Body of pancreas (tissue), 4 donors: ENCODE measurements at regions not wholly inside any gene's neighbourhood (a gene's known extent, or its start where the extent isn't known, plus 50 kb on each side); places are given as distances from the start of the nearest gene placed in this dataset.

Experiments used
- POLR2A ChIP-seq, 3 donors: fragments of 450-650 bp; IDR thresholded peaks; one replicate each; pipeline ENCODE4 v1.6.1; 2016; ENCODE audit warnings: antibody characterized with exemption in 3 of 3, mild to moderate bottlenecking in 2 of 3
- TF ChIP-seq, protein P1 (sequence below), 7 experiments: fragments of 450-650 bp in 4 of 7; fragments of 200-600 bp in 3 of 7; sonication (generic) in 3 of 7; IDR thresholded peaks; one replicate each; pipeline ENCODE4 v1.5.1; 2016 to 2019; ENCODE audit warnings: antibody characterized with exemption in 7 of 7

GRCh38 chr6:125361868-125362267, 60.1 kb upstream of the HDDC2 start:
- TF ChIP-seq, protein P1, sequence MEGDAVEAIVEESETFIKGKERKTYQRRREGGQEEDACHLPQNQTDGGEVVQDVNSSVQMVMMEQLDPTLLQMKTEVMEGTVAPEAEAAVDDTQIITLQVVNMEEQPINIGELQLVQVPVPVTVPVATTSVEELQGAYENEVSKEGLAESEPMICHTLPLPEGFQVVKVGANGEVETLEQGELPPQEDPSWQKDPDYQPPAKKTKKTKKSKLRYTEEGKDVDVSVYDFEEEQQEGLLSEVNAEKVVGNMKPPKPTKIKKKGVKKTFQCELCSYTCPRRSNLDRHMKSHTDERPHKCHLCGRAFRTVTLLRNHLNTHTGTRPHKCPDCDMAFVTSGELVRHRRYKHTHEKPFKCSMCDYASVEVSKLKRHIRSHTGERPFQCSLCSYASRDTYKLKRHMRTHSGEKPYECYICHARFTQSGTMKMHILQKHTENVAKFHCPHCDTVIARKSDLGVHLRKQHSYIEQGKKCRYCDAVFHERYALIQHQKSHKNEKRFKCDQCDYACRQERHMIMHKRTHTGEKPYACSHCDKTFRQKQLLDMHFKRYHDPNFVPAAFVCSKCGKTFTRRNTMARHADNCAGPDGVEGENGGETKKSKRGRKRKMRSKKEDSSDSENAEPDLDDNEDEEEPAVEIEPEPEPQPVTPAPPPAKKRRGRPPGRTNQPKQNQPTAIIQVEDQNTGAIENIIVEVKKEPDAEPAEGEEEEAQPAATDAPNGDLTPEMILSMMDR (IDR thresholded peaks at IDR 0.05), result no peak
- no peak for TF ChIP-seq POLR2A (IDR thresholded peaks at IDR 0.05)
